ENCODE measurements at regions not wholly inside any gene's neighbourhood (a gene's known extent, or its start where the extent isn't known, plus 50 kb on each side); places are given as distances from the start of the nearest gene placed in this dataset.

- no peak for TF ChIP-seq CTCF (IDR thresholded peaks at IDR 0.05)
- TF ChIP-seq POLR2A (IDR thresholded peaks at IDR 0.05) = no peak
Observed at GRCh38 chr3:31254483-31254882, 278.2 kb upstream of the STT3B start.

All from Peyer's patch (tissue), 4 donors.